ENCODE measurements at regions not wholly inside any gene's neighbourhood (a gene's known extent, or its start where the extent isn't known, plus 50 kb on each side); places are given as distances from the start of the nearest gene placed in this dataset.

DNA sequence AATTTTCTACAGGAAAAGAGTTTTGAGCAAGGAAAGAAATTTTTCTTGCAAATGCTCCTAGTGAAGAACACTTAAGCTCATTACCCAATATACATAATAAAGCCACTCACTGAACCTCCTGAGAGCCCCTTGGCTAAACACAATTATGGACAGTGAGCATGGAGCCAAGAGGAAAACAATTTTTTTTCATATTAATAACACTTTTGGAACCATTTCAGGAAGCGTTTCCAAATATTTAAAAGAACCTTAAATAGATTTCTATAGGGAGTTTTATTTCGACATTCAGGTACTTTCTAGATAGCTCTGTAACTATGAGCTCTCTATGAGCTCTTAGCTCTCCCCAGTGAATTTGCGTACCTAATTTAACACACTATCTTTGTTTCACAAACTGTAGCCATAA is 581.1 kb downstream of the ZNF385D start (continued):
- no peak for TF ChIP-seq EP300 (IDR thresholded peaks at IDR 0.05; ENCODE audit: borderline replicate concordance in 1 of 2, low read depth in 2 of 2, low read length in 2 of 2)
- no peak for TF ChIP-seq SIX5 (IDR thresholded peaks at IDR 0.05; ENCODE audit: low read depth, low read length)
- TF ChIP-seq TCF12 (IDR thresholded peaks at IDR 0.05; ENCODE audit: low read depth, low read length), result no peak
- no peak for TF ChIP-seq CHD1 (IDR thresholded peaks at IDR 0.05; ENCODE audit: low read depth, low read length)
- TF ChIP-seq BACH1 (IDR thresholded peaks at IDR 0.05; ENCODE audit: low read length), result no peak
- TF ChIP-seq ZNF274 (IDR thresholded peaks at IDR 0.05; ENCODE audit: borderline replicate concordance, extremely low read depth, low read length), result no peak
- no peak for TF ChIP-seq KDM1A (IDR thresholded peaks at IDR 0.05; ENCODE audit: borderline replicate concordance, low read length)
- no peak for TF ChIP-seq BRCA1 (IDR thresholded peaks at IDR 0.05; ENCODE audit: low read depth, low read length)
